ENCODE measurements at regions not wholly inside any gene's neighbourhood (a gene's known extent, or its start where the extent isn't known, plus 50 kb on each side); places are given as distances from the start of the nearest gene placed in this dataset.
"Not testable (repeated sequence)": the region's sequence is repeated elsewhere in the genome, so short reads cannot be mapped to it uniquely, and the experiment has no call there.

DNA sequence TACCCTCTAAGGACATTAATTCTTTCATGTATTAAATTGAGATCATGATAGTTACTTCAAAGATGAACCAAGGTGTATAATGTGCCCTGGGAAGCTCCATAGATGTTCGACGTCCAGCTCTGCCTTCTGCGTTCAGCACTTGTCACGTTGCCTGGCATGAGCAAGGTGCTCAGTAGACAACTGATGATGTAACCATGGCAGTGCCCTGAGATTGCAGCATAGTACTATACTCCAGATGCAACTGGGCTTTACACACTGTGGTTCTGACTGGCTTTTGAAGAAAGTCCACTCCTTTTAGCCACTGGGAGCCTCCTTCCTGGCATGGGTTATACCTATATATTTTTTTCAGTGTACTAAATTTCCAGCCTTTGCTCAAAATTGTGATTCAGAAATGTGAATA, 355.8 kb upstream of the SORCS1 start:
- DNase-seq (ENCODE audit: low spot score): no peak

GRCh38 chr10:107517811-107518210, 353.3 kb upstream of the SORCS1 start:
- no peak for DNase-seq (ENCODE audit: low spot score)

GRCh38 chr10:107516349-107516748, 351.8 kb upstream of the SORCS1 start:
- DNase-seq (ENCODE audit: low spot score): no peak

DNA sequence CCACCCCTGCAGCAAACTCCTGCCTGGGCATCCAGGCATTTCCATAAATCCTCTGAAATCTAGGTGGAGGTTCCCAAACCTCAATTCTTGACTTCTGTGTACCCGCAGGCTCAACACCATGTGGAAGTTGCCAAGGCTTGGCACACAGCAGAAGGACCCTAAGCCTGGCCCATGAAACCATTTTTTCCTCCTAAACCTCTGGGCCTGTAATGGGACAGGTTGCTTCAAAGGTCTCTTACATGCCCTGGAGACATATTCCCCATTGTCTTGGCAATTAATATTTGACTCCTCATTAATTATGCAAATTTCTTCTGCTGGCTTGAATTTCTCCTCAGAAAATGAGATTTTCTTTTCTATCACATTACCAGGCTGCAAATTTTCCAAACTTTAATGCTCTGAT, 339.5 kb upstream of the SORCS1 start:
- DNase-seq (ENCODE audit: low spot score): not testable (repeated sequence)

- DNase-seq (ENCODE audit: low spot score): no peak
Measured at GRCh38 chr10:107502229-107502985, 337.9 kb upstream of the SORCS1 start.

DNA sequence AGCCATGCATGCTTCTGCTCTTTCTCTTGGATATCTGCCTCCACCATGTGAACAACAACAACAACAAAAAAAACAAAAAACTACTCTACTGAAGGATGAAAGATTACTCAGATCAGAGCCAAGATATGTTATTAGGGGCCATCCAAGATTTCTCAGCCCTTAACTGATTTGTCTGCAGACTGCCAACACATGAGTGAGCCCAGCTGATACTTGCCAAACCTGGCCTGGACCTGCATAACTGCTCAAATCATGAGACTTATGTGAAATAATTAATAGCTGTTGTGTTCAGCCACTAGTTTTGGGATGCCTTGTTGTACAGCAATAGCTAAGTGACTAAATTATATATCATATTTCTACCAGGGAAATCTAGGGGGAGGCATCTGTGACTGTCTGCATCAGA, 334.5 kb upstream of the SORCS1 start:
- no peak for DNase-seq (ENCODE audit: low spot score)

DNA sequence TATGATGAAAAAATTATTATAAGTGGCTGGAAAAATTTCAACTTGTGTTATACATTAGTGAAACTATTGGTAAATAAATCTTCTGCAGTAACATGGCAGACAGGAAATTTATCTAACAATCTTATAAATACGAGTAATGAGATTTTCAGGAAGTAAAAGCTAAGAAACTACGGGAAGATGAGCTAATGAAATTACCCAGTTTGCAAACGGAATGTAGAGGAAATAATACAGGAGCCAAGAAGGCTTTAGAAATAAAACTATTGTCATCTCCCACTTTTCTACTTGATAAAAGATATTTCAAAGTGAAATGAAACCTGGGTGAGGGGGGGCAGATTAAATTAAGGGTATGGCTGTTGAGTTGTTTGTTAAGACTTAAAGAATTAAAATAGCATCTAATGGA, 332.5 kb upstream of the SORCS1 start:
- DNase-seq (ENCODE audit: low spot score): no peak

- no peak for DNase-seq (ENCODE audit: low spot score)
Measured at GRCh38 chr10:107496594-107496993, 332.1 kb upstream of the SORCS1 start.

- DNase-seq (ENCODE audit: low spot score): no peak
Measured at GRCh38 chr10:107492389-107492788, 327.9 kb upstream of the SORCS1 start.

GRCh38 chr10:107490389-107490788, 325.9 kb upstream of the SORCS1 start:
- no peak for DNase-seq (ENCODE audit: low spot score)

GRCh38 chr10:107487284-107487683, 322.8 kb upstream of the SORCS1 start:
- DNase-seq (ENCODE audit: low spot score): no peak

DNA sequence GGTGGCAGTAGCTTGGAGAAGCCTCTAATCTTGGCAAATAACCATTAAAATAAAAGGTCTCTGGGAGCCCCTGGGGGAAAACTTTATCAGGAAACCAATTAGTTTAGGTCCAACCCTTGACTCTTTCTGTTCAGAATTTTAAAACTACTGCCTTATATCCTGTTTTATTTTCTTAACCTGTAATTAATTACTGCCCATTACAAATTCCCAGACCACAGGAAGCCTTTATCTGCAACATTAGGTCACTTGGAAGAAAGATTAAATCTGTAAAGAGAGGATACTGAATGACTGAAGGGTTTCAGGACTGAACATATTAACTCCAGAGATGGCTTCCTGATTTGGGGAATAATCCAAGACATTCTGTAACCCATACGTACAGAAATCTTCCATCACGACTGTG, 320.5 kb upstream of the SORCS1 start:
- no peak for DNase-seq (ENCODE audit: low spot score)

DNA sequence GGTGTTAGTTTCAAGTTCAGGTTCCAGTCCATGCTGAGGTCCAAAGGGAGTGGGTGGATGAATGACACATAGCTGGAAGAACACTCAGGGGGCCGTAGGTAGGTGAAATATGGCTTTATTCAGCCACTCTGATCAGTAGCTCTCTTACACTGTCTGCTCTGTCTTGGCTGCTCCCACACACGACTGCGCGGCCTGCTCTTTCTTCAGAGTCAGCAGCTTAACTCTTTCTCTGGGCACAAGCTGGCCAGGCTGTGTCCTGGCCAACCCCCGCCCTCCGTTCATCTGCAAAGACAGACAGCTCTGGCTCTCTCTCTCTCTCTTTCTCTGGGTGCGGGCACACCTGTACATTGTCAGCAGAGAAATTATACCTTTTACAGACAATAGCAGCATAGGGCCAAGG, 317.4 kb upstream of the SORCS1 start:
- no peak for DNase-seq (ENCODE audit: low spot score)

GRCh38 chr10:107481224-107481623, 316.7 kb upstream of the SORCS1 start:
- DNase-seq (ENCODE audit: low spot score): no peak

- DNase-seq (ENCODE audit: low spot score): no peak
Measured at GRCh38 chr10:107480781-107481180, 316.3 kb upstream of the SORCS1 start.

DNA sequence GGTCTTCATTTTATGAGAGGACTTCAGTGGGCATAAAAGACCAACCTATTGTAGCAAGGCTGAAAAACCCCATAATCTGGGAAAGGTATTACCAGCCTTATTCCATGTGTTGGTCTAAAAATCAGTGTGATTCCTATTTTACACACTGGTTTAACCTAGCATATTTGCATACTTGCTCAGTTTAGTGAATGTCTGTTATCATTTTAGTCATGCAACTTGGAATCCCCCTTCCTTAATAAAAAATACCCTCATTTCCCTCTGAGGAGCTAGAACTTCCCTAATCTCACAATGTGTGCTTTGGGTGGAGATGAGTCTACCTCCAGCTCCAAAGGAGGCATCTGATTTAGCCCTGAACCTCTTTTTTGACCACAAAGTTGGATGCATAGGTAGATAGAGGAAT, 312.8 kb upstream of the SORCS1 start:
- no peak for DNase-seq (ENCODE audit: low spot score)

- DNase-seq (ENCODE audit: low spot score): no peak
Measured at GRCh38 chr10:107476408-107476807, 311.9 kb upstream of the SORCS1 start.

GRCh38 chr10:107474650-107475049, 310.1 kb upstream of the SORCS1 start:
- DNase-seq (ENCODE audit: low spot score): no peak

DNA sequence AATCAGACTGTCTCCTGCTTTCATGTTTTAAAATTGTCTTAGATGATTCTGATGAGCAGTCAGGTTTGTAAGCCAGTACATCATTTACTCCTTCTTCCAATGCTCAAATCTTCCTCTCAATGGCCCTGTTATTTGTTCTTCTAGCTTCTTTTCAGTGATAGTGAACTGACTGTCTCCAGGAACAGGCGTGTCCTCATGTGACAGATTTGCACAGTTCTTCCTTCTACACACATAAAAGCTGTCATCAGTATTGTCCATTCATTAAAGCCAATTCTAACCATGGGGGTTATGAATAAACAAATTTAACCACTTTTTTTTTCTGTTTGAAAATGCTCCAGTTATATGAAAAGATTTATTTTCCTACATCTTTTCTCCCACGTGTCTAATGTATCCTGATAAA, 308.7 kb upstream of the SORCS1 start:
- DNase-seq (ENCODE audit: low spot score): no peak

DNA sequence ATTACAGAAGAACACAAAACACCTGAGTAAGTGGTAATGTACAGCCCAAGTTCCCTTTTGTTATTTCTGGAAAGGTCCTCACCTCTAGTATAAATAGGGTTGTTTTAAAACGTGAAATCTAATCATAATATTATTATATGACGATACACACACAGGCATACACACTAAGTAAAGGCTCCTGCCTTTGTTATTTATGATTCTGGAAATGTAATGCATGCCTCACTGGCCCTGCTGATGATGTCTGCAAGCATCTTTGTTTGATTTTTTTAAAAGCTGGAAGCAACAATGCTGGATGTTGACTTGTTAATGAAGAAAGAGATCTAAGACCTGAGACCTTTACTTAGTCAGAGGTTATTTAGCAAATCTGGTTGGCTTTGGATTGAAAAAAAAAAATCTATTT, 307.4 kb upstream of the SORCS1 start:
- DNase-seq (ENCODE audit: low spot score): no peak

DNA sequence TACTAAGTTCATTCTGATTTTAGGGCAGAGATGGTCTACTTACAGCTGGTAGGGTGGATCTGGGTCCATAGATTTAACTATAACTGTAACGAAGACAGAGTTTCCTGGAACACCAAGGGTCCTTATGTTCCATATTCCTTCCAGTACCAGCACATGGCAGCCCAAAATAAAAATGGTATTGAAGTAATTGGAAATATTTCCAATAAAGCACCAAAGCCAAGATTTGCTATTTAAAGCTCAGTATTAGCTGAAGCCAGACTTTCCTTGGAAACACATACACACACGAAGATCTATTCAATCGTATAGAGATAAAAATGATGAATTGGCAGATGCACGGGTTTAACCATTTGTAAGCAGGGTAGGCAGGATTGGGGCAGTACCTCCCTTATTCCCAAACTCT, 289.1 kb upstream of the SORCS1 start:
- no peak for DNase-seq (ENCODE audit: low spot score)

DNA sequence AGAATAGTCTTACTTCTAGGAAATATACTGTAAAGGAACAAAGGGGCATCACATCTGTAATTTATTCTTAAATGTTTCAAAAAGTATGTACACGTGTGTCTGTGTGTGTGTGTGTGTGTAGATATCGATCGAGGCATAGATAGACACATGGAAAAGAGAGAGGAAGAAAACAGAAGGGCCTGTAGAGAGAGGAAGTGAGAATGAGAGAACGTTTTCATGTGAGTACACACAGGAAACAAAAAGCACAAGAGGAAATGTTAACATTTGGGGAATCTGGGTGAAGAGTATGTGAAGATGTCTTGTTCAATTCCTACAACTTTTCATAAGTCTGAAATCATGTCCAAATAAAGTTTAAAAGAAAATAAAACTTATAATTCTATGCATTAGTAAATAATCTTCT, 286.5 kb upstream of the SORCS1 start:
- DNase-seq (ENCODE audit: low spot score): no peak

- no peak for DNase-seq (ENCODE audit: low spot score)
Measured at GRCh38 chr10:107450056-107450455, 285.6 kb upstream of the SORCS1 start.

DNA sequence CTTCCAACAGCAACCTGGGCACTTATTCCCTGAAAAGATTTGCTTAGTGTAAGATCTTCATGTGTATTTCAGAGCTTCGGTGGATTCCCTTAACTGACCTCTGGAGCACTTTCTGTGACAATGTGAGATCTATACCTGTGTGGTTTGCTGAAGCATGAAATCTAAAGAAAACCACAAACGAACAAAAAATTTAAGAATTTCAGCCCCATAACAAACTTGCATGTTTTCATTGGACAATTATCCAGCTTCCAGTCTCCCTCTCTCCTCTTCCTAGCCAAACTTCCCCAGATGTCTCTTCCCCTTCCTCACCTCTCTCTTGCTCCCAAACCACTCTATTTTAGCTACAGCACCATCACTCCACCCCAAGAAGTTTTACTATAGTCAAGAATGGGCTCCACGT, 279.9 kb upstream of the SORCS1 start:
- no peak for DNase-seq (ENCODE audit: low spot score)

DNA sequence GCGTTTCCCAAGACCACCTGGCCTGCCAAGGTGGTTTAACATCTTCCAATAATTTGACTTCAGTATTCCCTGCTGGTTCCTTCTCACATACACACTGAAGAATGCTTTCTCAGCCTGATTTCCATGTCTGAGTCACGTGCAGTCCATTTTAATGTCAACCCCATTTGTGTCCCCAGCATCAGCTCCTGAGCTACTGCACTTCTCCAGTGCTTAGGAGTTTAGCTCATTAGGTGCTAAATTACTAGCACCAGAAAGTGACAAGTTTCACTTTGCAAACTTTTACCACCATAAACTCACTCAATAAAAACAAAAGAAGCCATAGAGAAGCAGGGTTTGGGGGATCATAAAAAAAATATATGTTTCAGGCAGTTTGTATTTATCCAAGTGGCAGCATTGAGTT, 279.3 kb upstream of the SORCS1 start:
- no peak for DNase-seq (ENCODE audit: low spot score)

Measured in ecto neural progenitor cell (in vitro differentiated cells).